Psoas muscle (tissue), 7 donors: ENCODE measurements at regions not wholly inside any gene's neighbourhood (a gene's known extent, or its start where the extent isn't known, plus 50 kb on each side); places are given as distances from the start of the nearest gene placed in this dataset.
"Not testable (repeated sequence)": the region's sequence is repeated elsewhere in the genome, so short reads cannot be mapped to it uniquely, and the experiment has no call there.

Experiments used
- ATAC-seq, 4 donors: fragments of 200-7000 bp; cut with Tn5 transposase; one replicate each; pipeline ENCODE4 v1.9.1; 2020; ENCODE audit warnings: moderate library complexity in 3 of 4, mild to moderate bottlenecking in 2 of 4
- DNase-seq, 2 donors: peaks; one replicate each; pipeline ENCODE4 v3.0.0-alpha.2; 2020
- H3K27ac ChIP-seq: fragments of 200-600 bp; one replicate; pipeline ENCODE4 v1.8.0; 2022
- H3K27me3 ChIP-seq, 3 donors: fragments of 200-600 bp in 1 of 3; one replicate each; pipeline versions ENCODE4 v1.6.1 to v1.8.0; 2013 to 2022; ENCODE audit warnings: low read length in 2 of 3, mild to moderate bottlenecking in 2 of 3, moderate library complexity in 1 of 3; ENCODE audit not compliant: insufficient read depth in 3 of 3
- H3K36me3 ChIP-seq, 2 donors: fragments of 200-600 bp in 1 of 2; one replicate each; pipeline versions ENCODE4 v1.6.1 to v1.8.0; 2013 to 2022; ENCODE audit warnings: low read depth in 1 of 2, mild to moderate bottlenecking in 1 of 2, moderate library complexity in 1 of 2; ENCODE audit not compliant: insufficient read depth in 1 of 2
- H3K4me1 ChIP-seq: fragments of 200-600 bp; one replicate; pipeline ENCODE4 v1.8.0; 2022
- H3K4me3 ChIP-seq: fragments of 200-600 bp; one replicate; pipeline ENCODE4 v1.8.0; 2022; ENCODE audit warnings: mild to moderate bottlenecking
- H3K9me3 ChIP-seq: fragments of 200-600 bp; one replicate; pipeline ENCODE4 v1.8.0; 2022
- CTCF ChIP-seq: fragments of 200-600 bp; IDR thresholded peaks from one replicate; pipeline ENCODE4 v1.8.0; 2022; ENCODE audit warnings: antibody characterized with exemption
- WGBS, 3 donors: extraction: QIAGEN DNeasy Blood & Tissue Kit; methylation state at CpG; one replicate each; pipeline versions ENCODE4 v1.1.6 to v1.1.7; 2013; 5-methylcytosine and 5-hydroxymethylcytosine counted together
- intact Hi-C, 2 donors: fragments of 100-400 bp; cut with DNase I; formaldehyde crosslinking; loops; one replicate each; pipeline versions ENCODE4 v1.11.0 to v1.14.2; 2022
- donor health status: healthy with polysubstance abuse.
- donor health status: DM: no; HTN: no; CAD: no; lungs with moderate emphysema.
- donor health status: Bipolar disorder and iron deficiency.
- donor health status: healthy.
- donor health status: DM: yes; HTN: yes; CAD: no.
- donor health status: DM: no; HTN: no; CAD: no.
- donor health status: DM: yes; HTN: yes; CAD: no.

GRCh38 chr2:204401114-204401513, 144.2 kb upstream of the PARD3B start:
- TF ChIP-seq CTCF, result no peak
- no peak for ATAC-seq

GRCh38 chr2:204407204-204408014, 137.9 kb upstream of the PARD3B start:
- 80 to 83% (median 81%) methylated on average over 6 of the region's 6 CpGs for WGBS, 3 donors

More at GRCh38 chr2:204401114-204401513, 144.2 kb upstream of the PARD3B start:
- 57 to 62% (median 62%) methylated on average over 5 of the region's 5 CpGs for WGBS, 3 donors
- intact Hi-C loops, result no loop called here
- Histone ChIP-seq H3K4me1 (no peaks in the 10 kb centered on the region), H3K9me3 (no peaks in the 10 kb centered on the region), H3K27ac (no peak overlapping the region), H3K4me3 (no peak overlapping the region), H3K36me3 (no peaks in the 10 kb centered on the region), H3K27me3 (no peaks in the 10 kb centered on the region)
- DNase-seq, result no peak

DNA sequence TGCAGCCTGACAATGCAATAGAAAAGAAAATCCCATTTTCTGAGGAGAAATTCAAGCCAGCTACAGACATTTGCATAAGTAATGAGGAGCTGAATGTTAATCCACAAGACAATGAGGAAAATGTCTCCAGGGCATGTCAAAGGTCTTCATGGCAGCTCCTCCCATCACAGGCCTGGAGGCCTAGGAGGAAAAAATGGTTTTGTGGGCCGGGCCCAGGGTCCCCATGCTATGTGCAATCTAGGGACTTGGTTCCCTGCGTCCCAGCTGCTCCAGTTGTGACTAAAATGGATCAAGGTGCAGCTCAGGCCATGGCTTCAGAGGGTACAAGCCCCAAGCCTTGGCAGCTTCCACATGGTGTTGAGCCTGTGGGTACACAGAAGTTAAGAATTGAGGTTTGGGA, 132.5 kb upstream of the PARD3B start:
- H3K9me3 ChIP-seq, ATAC-seq, H3K27me3 ChIP-seq, DNase-seq, H3K36me3 ChIP-seq, H3K4me3 ChIP-seq, H3K4me1 ChIP-seq, intact Hi-C loops, H3K27ac ChIP-seq: not testable (repeated sequence)
- WGBS, 3 donors, result 84 to 87% (median 84%) methylated on average over 2 of the region's 2 CpGs

More at GRCh38 chr2:204407204-204408014, 137.9 kb upstream of the PARD3B start:
- ATAC-seq (no peak), DNase-seq (no peak)
- intact Hi-C loops, result no loop called here
- no peaks in the 10 kb centered on the region for H3K36me3 ChIP-seq
- H3K27me3 ChIP-seq, result no peaks in the 10 kb centered on the region
- no peak overlapping the region for H3K27ac ChIP-seq
- TF ChIP-seq CTCF, result no peak
- no peaks in the 10 kb centered on the region for H3K9me3 ChIP-seq
- no peaks in the 10 kb centered on the region for H3K4me1 ChIP-seq
- H3K4me3 ChIP-seq, result no peak overlapping the region

- intact Hi-C loops, result no loop called here
- no peak for DNase-seq
- WGBS, 3 donors, result 58 to 68% (median 61%) methylated on average over 7 of the region's 7 CpGs
- no peak for ATAC-seq
- H3K27ac ChIP-seq, result no peak overlapping the region
- TF ChIP-seq CTCF, result no peak
- no peaks in the 10 kb centered on the region for H3K4me1 ChIP-seq
- no peak overlapping the region for H3K4me3 ChIP-seq
- no peaks in the 10 kb centered on the region for H3K9me3 ChIP-seq
- no peaks in the 10 kb centered on the region for H3K36me3 ChIP-seq
- no peaks in the 10 kb centered on the region for H3K27me3 ChIP-seq
Measured at GRCh38 chr2:204415406-204416181, 129.7 kb upstream of the PARD3B start.

- no peaks in the 10 kb centered on the region for H3K27me3 ChIP-seq
Measured at GRCh38 chr2:204416236-204416635, 129.0 kb upstream of the PARD3B start.

More at GRCh38 chr2:204416236-204416635, 129.0 kb upstream of the PARD3B start:
- 37 to 41% (median 41%) methylated on average over 5 of the region's 5 CpGs for WGBS, 3 donors
- Histone ChIP-seq H3K36me3 (no peaks in the 10 kb centered on the region), H3K4me1 (no peaks in the 10 kb centered on the region), H3K9me3 (no peaks in the 10 kb centered on the region), H3K27ac (no peak overlapping the region), H3K4me3 (no peak overlapping the region)
- DNase-seq (no peak), ATAC-seq (no peak)
- TF ChIP-seq CTCF, result no peak
- intact Hi-C loops, result no loop called here
